NCI-H1092 treated with DMSO at 0.1 percent for 48 hours (cell line): ENCODE measurements at regions not wholly inside any gene's neighbourhood (a gene's known extent, or its start where the extent isn't known, plus 50 kb on each side); places are given as distances from the start of the nearest gene placed in this dataset.

Experiments used
- DNase-seq: peaks from one replicate; lab custom pipeline; 2025; lab: John Stamatoyannopoulos, UW

GRCh38 chr9:113787871-113788270 is 88.2 kb upstream of the ZNF618 start:
- no peak for DNase-seq

- DNase-seq: no peak
Measured at GRCh38 chr9:113788616-113789330, 87.3 kb upstream of the ZNF618 start.

GRCh38 chr9:113790093-113790492 is 86.0 kb upstream of the ZNF618 start:
- no peak for DNase-seq

GRCh38 chr9:113793558-113793957 is 82.6 kb upstream of the ZNF618 start:
- DNase-seq: no peak

DNA sequence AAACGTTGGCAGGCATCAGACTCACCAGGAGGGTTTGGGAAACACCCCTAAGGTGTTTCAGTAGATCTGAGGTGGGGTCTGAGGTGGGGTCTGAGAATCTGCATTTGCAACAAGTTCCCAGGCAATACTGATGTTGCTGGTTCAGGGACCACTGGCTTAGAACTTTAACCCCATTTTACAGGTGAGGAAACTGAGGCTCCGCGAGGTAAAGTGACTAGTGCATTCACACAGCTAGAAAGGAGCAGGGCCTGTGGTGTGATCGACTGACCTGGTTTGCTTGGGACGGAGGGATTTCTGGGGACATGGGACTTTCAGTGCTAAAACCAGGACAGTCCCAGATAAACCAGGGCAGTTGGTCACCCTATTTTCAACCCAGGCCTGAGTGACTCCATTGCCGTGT is 81.4 kb upstream of the ZNF618 start:
- DNase-seq: no peak

GRCh38 chr9:113795811-113796392 is 80.2 kb upstream of the ZNF618 start:
- DNase-seq: no peak

GRCh38 chr9:113796646-113797426 is 79.3 kb upstream of the ZNF618 start:
- DNase-seq: no peak

DNA sequence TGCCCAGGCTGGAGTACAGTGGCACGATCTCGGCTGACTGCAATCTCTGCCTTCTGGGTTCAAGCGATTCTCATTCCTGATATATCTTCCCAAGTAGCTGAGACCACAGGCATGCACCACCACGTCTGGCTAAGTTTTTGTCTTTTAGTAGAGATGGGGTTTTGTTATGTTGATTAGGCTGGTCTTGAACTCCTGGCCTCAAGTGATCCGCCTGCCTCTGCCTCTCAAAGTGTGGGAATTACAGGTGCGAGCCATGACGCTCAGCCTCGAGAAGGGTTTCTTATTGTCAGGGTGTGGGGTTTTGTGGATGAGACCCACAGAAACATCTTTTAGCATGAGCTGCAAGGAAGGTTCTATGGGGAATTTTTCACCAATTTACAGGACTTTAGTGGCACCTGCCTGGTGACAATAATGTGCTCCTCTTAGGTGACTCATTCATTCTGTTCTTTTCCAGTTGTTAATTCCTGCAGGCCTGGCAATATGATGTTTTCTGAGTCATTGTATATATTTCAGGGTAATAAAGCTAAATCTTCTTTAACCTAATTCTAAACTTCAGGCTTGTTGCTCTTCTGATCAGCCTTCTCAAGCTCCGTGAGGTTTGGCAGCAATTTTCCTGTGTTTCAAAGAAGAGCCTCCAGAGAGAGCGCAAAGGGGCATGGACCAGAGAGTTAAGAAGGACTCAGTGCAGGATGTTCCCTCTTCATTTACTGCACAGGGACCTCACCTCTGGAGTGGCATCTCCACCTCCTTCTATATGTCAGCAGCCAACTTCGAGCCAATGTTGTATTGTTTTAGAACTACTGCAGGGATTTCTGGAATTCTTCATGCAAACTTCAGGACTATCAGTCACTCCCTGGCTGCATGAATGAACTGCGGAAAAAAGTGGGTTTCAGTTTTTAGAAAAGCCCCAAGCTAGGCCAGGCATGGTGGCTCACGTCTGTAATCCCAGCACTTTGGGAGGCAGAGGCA is 77.8 kb upstream of the ZNF618 start:
- DNase-seq: no peak

- DNase-seq: no peak
Measured at GRCh38 chr9:113800276-113800675, 75.8 kb upstream of the ZNF618 start.

- DNase-seq: no peak
Measured at GRCh38 chr9:113803811-113804589, 72.1 kb upstream of the ZNF618 start.

GRCh38 chr9:113805486-113806132 is 70.5 kb upstream of the ZNF618 start:
- DNase-seq: no peak

DNA sequence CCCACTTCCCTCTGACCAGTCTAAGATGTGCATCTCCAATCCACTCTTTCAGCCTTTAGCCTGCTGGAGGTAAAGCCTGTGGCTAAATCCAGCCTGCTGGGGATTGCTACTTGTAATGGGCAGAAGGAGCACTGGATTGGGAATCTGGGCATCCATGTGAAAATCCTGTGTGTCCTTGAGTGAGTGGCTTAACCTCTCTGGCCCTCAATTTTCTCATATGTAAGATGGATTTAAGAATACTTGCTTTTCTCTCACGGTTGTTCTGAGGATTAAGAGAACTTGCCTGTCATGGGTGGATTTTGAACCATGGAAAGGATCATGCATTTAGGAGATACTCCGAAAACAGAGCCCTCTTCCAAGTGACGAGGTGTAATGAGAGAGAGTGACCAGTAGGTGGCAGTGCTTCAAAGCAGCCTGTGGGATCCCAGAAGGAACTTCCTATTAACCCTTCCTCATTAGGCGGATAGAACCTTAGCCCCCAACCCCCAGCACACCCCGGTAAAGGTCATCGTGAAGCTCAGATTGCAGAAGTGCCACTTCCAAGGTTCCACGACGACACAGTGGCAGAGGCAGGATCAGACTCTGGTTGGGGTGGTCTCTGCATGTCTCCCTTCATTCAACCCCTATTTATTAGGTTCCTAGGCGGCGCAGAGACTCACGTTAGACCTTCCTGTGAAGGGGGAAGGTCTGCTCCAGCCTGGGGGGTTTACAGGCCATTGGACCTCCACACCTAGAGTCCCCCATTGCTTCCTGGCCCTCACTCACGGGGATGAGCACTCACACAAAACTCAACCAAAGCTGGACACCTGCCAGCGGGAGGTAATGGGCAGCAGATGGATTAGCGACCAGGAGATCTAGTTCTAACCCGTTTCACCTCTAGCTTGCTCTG is 68.7 kb upstream of the ZNF618 start:
- DNase-seq: peak; percentile 57

DNA sequence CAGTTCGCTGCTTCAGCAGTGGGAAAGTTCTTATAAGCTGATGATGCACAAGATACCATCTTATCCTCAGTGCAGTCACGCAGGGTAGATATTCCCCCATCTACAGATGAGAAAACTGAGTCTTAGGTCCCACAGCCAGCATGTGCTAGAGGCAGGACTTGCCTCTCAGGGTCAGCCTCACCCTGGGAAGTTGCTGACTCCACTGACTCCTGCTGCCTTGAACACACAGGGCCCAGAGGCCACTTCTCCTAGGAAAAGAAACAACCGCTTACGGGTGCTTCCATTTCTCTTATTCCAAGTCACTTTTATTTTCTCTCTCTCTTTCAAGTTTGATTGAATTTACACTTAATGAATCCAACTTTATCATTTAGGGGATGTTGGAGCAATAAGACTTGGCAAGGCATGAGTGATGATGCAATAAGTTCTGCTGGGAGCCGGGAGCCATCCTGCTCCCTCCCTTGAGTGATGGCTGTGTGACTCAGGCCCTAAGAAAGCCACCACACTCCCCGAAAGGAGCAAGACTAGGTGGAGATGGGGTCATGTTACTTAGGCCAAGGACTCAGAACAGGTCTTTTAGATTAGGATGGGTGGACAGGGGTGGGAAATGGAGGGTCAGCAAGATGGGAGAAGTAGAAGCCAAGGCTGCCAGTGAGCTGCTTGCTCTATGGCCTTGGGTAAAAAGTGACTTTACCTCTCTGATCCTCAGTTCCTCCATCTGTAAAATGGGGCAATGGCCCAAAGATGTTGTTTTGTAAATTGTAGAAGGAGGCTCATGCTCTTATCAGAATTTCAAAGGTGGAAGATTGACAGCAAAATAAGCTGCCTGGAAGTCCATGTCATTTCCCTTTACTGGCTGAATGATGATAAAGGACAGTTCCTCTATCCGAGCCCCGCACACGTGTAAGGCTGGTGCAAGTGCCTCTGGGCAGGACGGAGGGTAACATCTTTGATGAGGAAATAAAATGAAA is 67.4 kb upstream of the ZNF618 start:
- DNase-seq: no peak

DNA sequence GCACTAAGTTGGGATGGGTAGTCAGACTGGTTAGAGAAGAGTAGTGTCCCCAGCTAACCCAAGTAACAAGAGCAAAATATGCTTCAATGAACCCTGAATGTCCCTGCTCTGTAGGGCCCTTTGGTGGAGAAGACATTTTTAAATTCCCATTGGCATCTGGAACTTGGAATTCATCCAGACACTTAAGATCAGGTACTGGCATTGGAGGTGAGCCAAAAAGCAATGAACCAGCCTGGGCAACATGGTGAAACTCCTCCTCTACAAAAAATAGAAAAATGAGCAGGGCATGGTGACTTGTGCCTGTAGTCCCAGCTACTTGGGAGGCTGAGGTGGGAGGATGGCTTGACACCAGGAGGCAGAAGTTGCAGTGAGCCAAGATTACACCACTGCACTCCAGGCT is 58.9 kb upstream of the ZNF618 start:
- DNase-seq: no peak

- DNase-seq: no peak
Measured at GRCh38 chr9:113818391-113818790, 57.7 kb upstream of the ZNF618 start.

GRCh38 chr9:113822315-113822714 is 53.8 kb upstream of the ZNF618 start:
- no peak for DNase-seq

- DNase-seq: no peak
Measured at GRCh38 chr9:113823421-113823820, 52.7 kb upstream of the ZNF618 start.
